Esophagus muscularis mucosa (tissue), 4 donors: ENCODE measurements at regions not wholly inside any gene's neighbourhood (a gene's known extent, or its start where the extent isn't known, plus 50 kb on each side); places are given as distances from the start of the nearest gene placed in this dataset.

Experiments
- EP300 ChIP-seq: sonication (generic); formaldehyde crosslinking; IDR thresholded peaks from one replicate; pipeline ENCODE4 v1.6.1; 2017; ENCODE audit warnings: antibody characterized with exemption
- POLR2A ChIP-seq: fragments of 450-650 bp; IDR thresholded peaks from one replicate; pipeline ENCODE4 v1.6.1; 2017; ENCODE audit warnings: antibody characterized with exemption, moderate library complexity, mild to moderate bottlenecking, low read depth
- POLR2AphosphoS5 ChIP-seq, 2 donors: sonication (generic); formaldehyde crosslinking; IDR thresholded peaks; one replicate each; pipeline ENCODE4 v1.6.1; 2017; ENCODE audit warnings: antibody characterized with exemption in 2 of 2
- TF ChIP-seq, protein P1 (sequence below), 3 experiments: fragments of 200-600 bp in 2 of 3; fragments of 450-650 bp in 1 of 3; sonication (generic) in 2 of 3; IDR thresholded peaks; one replicate each; pipeline ENCODE4 v1.5.1; 2017 to 2019; ENCODE audit warnings: antibody characterized with exemption in 3 of 3, mild to moderate bottlenecking in 2 of 3, moderate library complexity in 1 of 3

DNA sequence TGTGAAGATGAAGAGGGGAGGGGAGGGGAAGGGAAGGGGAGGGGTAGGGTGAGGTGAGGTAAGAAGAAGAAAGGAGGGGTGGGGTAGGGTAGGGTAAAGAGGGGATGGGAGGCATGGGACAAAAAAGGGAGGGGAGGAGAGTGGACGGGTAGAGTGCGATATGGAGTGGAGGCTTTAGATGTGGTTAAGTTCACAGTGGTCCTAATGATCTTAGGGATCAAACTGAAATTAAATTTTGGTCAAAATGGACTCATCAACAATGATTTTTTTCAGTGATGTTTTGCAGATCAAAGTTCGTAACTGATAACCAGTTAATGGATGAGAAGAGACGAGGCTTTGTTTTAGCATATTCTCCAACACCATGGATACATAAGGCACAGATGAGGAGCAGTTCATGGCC, 513.9 kb upstream of the ACVR2A start:
- TF ChIP-seq POLR2A (no peak), EP300 (no peak), POLR2AphosphoS5 (IDR thresholded peaks at IDR 0.05) (no peak)
- TF ChIP-seq, protein P1, sequence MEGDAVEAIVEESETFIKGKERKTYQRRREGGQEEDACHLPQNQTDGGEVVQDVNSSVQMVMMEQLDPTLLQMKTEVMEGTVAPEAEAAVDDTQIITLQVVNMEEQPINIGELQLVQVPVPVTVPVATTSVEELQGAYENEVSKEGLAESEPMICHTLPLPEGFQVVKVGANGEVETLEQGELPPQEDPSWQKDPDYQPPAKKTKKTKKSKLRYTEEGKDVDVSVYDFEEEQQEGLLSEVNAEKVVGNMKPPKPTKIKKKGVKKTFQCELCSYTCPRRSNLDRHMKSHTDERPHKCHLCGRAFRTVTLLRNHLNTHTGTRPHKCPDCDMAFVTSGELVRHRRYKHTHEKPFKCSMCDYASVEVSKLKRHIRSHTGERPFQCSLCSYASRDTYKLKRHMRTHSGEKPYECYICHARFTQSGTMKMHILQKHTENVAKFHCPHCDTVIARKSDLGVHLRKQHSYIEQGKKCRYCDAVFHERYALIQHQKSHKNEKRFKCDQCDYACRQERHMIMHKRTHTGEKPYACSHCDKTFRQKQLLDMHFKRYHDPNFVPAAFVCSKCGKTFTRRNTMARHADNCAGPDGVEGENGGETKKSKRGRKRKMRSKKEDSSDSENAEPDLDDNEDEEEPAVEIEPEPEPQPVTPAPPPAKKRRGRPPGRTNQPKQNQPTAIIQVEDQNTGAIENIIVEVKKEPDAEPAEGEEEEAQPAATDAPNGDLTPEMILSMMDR (IDR thresholded peaks at IDR 0.05), result no peak
